SK-N-SH treated with all-trans-retinoic acid at 6 μM for 48 hours (cell line): ENCODE measurements at regions not wholly inside any gene's neighbourhood (a gene's known extent, or its start where the extent isn't known, plus 50 kb on each side); places are given as distances from the start of the nearest gene placed in this dataset.

Experiments used
- BACH2 ChIP-seq: fragments of 250-450 bp; sonication (Bioruptor Pico); IDR thresholded peaks from 2 replicates; pipeline ENCODE4 v1.9.0; 2021; ENCODE audit warnings: mild to moderate bottlenecking, borderline replicate concordance
- GLIS3 ChIP-seq: fragments of 250-450 bp; sonication (Bioruptor Pico); IDR thresholded peaks from 2 replicates; pipeline ENCODE4 v1.5.0; 2020; ENCODE audit warnings: mild to moderate bottlenecking, moderate library complexity
- ISL1 ChIP-seq: fragments of 250-450 bp; sonication (Bioruptor Pico); IDR thresholded peaks from 2 replicates; pipeline ENCODE4 v2.1.2; 2022; ENCODE audit warnings: mild to moderate bottlenecking, moderate library complexity
- OSR1 ChIP-seq: fragments of 250-450 bp; sonication (Bioruptor Pico); IDR thresholded peaks from 2 replicates; pipeline ENCODE4 v1.8.0; 2022; ENCODE audit warnings: moderate library complexity, mild to moderate bottlenecking, inconsistent platforms
- PATZ1 ChIP-seq: fragments of 250-450 bp; sonication (Bioruptor Pico); IDR thresholded peaks from 2 replicates; pipeline ENCODE4 v1.8.0; 2020; ENCODE audit warnings: mild to moderate bottlenecking, moderate library complexity, borderline replicate concordance
- SNAI2 ChIP-seq: fragments of 250-450 bp; sonication (Bioruptor Pico); IDR thresholded peaks from 2 replicates; pipeline ENCODE4 v1.5.0; 2020; ENCODE audit warnings: mild to moderate bottlenecking, moderate library complexity
- ZC3H10 ChIP-seq: fragments of 250-450 bp; sonication (Bioruptor Pico); IDR thresholded peaks from 2 replicates; pipeline ENCODE4 v1.5.1; 2021; ENCODE audit warnings: mild to moderate bottlenecking, moderate library complexity
- ZFP3 ChIP-seq: fragments of 250-450 bp; sonication (Bioruptor Pico); IDR thresholded peaks from 2 replicates; pipeline ENCODE4 v1.5.0; 2020; ENCODE audit warnings: mild to moderate bottlenecking, moderate library complexity
- ZFP30 ChIP-seq: fragments of 450-650 bp; formaldehyde crosslinking; IDR thresholded peaks from 2 replicates; pipeline ENCODE4 v1.5.0; 2022; ENCODE audit warnings: mild to moderate bottlenecking, moderate library complexity
- ZNF8 ChIP-seq: fragments of 450-650 bp; formaldehyde crosslinking; IDR thresholded peaks from 2 replicates; pipeline ENCODE4 v1.5.0; 2020; ENCODE audit warnings: mild to moderate bottlenecking, moderate library complexity
- TF ChIP-seq, protein P1 (sequence below): fragments of 250-450 bp; sonication (Bioruptor Pico); IDR thresholded peaks from 2 replicates; pipeline ENCODE4 v1.5.1; 2020; ENCODE audit warnings: low read depth, mild to moderate bottlenecking, moderate library complexity
- TF ChIP-seq, protein P2 (sequence below): fragments of 250-450 bp; sonication (Bioruptor Pico); IDR thresholded peaks from 2 replicates; pipeline ENCODE4 v1.5.1; 2021; ENCODE audit warnings: mild to moderate bottlenecking, moderate library complexity
- TF ChIP-seq, protein P3 (sequence below): fragments of 250-450 bp; sonication (Bioruptor Pico); IDR thresholded peaks from 2 replicates; pipeline ENCODE4 v1.8.0; 2021; ENCODE audit warnings: low read depth, mild to moderate bottlenecking, moderate library complexity, borderline replicate concordance

- TF ChIP-seq, protein P1, sequence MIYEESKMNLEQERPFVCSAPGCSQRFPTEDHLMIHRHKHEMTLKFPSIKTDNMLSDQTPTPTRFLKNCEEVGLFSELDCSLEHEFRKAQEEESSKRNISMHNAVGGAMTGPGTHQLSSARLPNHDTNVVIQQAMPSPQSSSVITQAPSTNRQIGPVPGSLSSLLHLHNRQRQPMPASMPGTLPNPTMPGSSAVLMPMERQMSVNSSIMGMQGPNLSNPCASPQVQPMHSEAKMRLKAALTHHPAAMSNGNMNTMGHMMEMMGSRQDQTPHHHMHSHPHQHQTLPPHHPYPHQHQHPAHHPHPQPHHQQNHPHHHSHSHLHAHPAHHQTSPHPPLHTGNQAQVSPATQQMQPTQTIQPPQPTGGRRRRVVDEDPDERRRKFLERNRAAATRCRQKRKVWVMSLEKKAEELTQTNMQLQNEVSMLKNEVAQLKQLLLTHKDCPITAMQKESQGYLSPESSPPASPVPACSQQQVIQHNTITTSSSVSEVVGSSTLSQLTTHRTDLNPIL (CRISPR knock-in tag), result no peak
- TF ChIP-seq, protein P2, sequence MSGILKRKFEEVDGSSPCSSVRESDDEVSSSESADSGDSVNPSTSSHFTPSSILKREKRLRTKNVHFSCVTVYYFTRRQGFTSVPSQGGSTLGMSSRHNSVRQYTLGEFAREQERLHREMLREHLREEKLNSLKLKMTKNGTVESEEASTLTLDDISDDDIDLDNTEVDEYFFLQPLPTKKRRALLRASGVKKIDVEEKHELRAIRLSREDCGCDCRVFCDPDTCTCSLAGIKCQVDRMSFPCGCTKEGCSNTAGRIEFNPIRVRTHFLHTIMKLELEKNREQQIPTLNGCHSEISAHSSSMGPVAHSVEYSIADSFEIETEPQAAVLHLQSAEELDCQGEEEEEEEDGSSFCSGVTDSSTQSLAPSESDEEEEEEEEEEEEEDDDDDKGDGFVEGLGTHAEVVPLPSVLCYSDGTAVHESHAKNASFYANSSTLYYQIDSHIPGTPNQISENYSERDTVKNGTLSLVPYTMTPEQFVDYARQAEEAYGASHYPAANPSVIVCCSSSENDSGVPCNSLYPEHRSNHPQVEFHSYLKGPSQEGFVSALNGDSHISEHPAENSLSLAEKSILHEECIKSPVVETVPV, result no peak
- no peak for TF ChIP-seq ZC3H10 (CRISPR knock-in tag)
- no peak for TF ChIP-seq PATZ1 (CRISPR knock-in tag)
- no peak for TF ChIP-seq ZNF8 (CRISPR knock-in tag)
- TF ChIP-seq ZFP30, result no peak
- no peak for TF ChIP-seq OSR1 (CRISPR knock-in tag)
- no peak for TF ChIP-seq ISL1 (CRISPR knock-in tag)
- TF ChIP-seq GLIS3 (CRISPR knock-in tag), result no peak
- TF ChIP-seq BACH2 (CRISPR knock-in tag), result no peak
- TF ChIP-seq SNAI2 (CRISPR knock-in tag), result no peak
- TF ChIP-seq ZFP3 (CRISPR knock-in tag), result no peak
- TF ChIP-seq, protein P3, sequence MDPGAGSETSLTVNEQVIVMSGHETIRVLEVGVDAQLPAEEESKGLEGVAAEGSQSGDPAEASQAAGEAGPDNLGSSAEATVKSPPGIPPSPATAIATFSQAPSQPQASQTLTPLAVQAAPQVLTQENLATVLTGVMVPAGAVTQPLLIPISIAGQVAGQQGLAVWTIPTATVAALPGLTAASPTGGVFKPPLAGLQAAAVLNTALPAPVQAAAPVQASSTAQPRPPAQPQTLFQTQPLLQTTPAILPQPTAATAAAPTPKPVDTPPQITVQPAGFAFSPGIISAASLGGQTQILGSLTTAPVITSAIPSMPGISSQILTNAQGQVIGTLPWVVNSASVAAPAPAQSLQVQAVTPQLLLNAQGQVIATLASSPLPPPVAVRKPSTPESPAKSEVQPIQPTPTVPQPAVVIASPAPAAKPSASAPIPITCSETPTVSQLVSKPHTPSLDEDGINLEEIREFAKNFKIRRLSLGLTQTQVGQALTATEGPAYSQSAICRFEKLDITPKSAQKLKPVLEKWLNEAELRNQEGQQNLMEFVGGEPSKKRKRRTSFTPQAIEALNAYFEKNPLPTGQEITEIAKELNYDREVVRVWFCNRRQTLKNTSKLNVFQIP (CRISPR knock-in tag), result no peak
These were observed 268.5 kb upstream of the LRATD1 start for GRCh38 chr2:14363976-14364375.
